Hematopoietic multipotent progenitor cell treated with erythropoietin and hydrocortisone succinate and interleukin-3 and kit ligand, for 8 days (in vitro differentiated cells): ENCODE measurements at regions not wholly inside any gene's neighbourhood (a gene's known extent, or its start where the extent isn't known, plus 50 kb on each side); places are given as distances from the start of the nearest gene placed in this dataset.
"Not testable (repeated sequence)": the region's sequence is repeated elsewhere in the genome, so short reads cannot be mapped to it uniquely, and the experiment has no call there.

Experiments used
- DNase-seq: peaks from one replicate; pipeline ENCODE4 v3.0.0-alpha.2; 2015

- DNase-seq: no peak
Observed at GRCh38 chr1:55544826-55545225, 329.7 kb upstream of the USP24 start.

- no peak for DNase-seq
Observed at GRCh38 chr1:55542901-55543504, 327.8 kb upstream of the USP24 start.

DNA sequence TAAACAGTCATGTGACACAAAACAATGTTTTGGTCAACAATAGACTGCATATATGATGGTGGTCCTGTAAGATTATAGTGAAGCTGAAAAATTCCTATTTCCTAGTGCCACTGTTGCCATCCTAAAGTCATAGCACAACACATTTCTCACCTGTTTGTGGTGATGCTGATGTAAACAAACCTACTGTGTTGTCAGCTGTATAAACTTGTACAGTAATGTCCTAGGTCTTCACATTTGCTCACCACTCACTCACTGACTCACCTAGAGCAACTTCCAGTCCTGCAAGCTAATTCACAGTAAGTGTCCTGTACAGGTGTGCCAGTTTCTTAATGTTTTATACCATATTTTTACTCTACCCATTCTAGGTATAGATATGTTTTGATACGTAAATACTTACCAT, 326.1 kb upstream of the USP24 start:
- no peak for DNase-seq

GRCh38 chr1:55539652-55540512, 324.7 kb upstream of the USP24 start:
- DNase-seq: no peak

- no peak for DNase-seq
Observed at GRCh38 chr1:55538428-55538827, 323.3 kb upstream of the USP24 start.

DNA sequence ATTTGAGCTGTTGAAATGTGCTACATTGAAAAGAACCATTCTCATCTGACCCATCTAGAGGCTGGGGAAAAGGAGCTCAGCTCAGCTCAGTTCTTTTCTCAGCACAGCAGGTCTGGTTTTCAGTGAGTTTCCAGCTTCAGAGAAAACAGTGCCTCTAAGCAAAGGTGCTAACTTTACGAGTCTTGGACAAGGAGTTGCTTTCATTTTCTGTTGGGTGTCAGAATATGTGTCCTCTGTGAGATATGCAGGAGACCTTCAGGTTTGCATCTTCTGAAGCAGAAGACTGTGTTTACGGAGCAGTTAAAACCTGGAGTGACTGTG, 321.3 kb upstream of the USP24 start:
- no peak for DNase-seq

DNA sequence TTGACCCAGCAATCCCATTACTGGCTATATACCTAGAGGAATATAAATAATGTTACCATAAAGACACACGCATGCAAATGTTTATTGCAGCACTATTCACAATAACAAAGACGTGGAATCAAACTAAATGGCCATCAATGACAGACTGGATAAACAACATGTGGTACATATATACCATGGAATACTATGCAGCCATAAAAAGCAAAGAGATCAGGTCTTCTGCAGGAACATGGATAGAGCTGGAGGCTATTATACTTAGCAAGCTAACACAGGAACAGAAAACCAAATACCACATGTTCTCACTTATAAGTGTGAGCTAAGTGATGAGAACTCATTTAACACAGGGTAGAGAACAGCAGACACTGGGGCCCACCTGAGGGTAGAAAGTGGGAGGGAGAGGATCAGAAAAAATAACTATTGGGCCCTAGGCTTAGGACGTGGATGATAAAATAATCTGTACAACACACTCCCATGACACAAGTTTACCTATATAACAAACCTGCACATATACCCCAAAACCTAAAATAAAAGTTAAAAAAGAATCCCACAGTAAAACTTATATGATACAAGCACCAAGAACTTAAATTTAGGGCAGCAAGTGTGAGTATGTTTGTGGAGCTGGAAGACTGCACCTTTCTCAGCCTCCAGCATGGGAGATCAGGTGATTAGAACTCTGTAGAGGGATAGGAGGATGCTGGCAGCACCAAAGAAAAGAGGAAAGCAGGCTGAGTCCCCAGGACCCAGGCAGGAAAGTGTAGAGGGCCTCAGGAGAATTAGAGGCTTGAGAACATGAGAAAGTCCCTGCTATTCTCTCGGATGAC, 320.8 kb upstream of the USP24 start:
- DNase-seq: no peak

- no peak for DNase-seq
Observed at GRCh38 chr1:55534565-55535121, 319.5 kb upstream of the USP24 start.

GRCh38 chr1:55531644-55532043, 316.5 kb upstream of the USP24 start:
- DNase-seq: no peak

- no peak for DNase-seq
Observed at GRCh38 chr1:55530749-55531478, 315.8 kb upstream of the USP24 start.

DNA sequence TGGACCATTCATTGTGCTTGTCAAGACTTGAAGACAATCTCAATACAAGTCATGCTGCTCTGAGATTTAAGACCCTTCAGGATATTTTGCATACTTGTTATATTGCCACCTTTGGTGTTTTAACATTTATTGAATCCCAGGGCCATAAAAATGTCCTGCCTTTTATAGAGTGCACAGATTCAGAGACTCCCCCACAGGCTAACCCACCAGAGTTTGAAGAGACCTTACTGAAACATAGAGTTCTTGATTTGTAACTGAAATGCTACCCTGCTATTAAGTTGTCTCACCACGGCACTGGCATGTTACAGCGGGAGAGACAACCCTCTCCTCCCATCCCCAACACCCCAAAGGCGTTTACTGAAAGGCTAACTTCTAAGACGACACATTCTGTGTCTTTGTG, 313.9 kb upstream of the USP24 start:
- DNase-seq: no peak

- DNase-seq: no peak
Observed at GRCh38 chr1:55527831-55528230, 312.7 kb upstream of the USP24 start.

DNA sequence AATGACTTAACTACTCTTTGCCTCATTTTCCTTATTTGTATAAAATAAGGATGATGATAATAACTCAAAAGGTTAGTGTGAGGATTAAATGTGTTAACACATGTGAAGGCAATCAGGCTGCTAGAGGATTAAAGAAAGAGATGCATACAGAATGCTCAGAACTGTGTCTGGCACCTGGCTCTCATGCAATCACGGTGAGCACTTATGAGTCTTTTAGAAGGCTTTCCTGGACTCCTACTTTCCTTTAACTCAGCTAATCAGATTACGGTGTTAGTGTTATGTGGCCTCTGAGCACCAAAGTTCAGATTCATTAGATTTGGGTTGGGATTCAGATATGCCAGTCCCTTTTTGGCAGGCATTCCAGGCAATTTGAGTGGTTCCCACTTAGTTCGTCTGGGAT, 311.6 kb upstream of the USP24 start:
- DNase-seq: no peak

DNA sequence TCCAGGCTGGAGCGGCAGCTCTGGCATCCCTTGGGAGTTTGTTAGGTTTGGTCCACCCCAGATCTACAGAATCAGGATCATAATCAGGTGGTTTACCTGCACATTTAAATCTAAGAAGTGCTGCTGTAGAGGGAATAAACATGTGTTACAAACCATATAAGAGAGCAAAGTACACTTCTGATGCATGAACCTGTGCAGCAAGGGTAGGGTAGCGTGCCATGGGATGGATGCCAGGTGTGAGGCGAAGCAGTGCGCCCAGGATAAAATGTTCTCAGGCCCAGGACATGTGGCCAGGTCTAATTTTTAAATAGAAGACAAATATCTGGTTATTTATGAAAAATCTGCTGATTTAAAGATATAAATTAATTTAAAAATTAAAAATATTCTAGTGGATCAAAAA, 308.8 kb upstream of the USP24 start:
- no peak for DNase-seq

- DNase-seq: no peak
Observed at GRCh38 chr1:55522982-55523381, 307.8 kb upstream of the USP24 start.

- no peak for DNase-seq
Observed at GRCh38 chr1:55522353-55522903, 307.3 kb upstream of the USP24 start.

- no peak for DNase-seq
Observed at GRCh38 chr1:55520861-55521260, 305.7 kb upstream of the USP24 start.

DNA sequence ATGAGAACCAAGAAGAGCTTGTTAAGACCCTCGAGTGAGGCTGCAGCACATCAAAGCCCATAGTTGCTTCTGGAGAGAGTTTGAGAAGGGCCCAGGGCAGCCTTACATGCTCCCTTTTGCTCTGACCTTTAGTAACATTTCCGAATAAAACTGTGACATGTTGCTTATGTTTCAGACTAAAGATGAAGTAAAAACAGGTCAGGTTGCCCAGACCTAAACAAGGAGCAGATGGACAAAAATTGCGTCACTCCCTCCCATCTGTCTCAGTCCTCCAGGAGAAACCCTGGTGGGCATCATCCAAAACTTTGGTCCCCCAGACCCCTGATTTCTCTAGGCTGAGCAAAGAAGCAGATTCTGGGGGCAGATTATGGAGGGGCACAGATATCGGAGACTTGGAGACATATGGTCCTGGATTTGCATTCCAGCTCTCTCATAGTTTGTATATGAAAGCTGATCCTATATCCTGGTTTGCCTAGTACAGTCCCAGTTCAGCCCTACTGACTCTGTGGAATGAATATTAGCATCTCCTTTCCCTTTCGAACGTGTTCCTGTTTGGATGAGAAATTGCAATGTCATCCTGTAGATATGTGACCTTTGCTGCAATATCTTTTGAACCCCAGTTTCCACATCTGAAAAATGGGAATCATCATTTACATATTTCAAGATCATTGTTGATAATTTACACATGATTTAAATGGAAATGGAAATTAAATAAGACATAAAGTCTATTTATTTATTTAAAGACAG, 304.9 kb upstream of the USP24 start:
- no peak for DNase-seq

- DNase-seq: no peak
Observed at GRCh38 chr1:55519276-55519675, 304.1 kb upstream of the USP24 start.

- DNase-seq: no peak
Observed at GRCh38 chr1:55517036-55517435, 301.9 kb upstream of the USP24 start.

DNA sequence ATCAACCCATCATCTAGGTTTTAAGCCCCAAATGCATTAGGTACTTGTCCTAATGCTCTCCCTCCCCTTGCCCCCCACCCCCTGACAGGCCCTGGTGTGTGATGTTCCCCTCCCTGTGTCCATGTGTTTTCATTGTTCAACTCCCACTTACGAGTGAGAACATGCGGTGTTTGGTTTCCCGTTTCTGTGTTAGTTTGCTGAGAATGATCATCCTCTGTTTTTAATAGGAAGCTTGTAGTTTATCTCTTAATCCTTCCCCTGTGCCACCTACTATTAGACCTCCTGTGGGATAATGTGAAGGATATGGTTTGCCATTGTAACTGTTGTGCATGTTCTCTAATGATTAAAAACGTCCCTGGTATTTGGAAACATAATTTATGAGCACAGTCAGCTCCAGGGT, 299.4 kb upstream of the USP24 start:
- not testable (repeated sequence) for DNase-seq

- no peak for DNase-seq
Observed at GRCh38 chr1:55512466-55512865, 297.3 kb upstream of the USP24 start.
